ENCODE measurements at regions not wholly inside any gene's neighbourhood (a gene's known extent, or its start where the extent isn't known, plus 50 kb on each side); places are given as distances from the start of the nearest gene placed in this dataset.

DNA sequence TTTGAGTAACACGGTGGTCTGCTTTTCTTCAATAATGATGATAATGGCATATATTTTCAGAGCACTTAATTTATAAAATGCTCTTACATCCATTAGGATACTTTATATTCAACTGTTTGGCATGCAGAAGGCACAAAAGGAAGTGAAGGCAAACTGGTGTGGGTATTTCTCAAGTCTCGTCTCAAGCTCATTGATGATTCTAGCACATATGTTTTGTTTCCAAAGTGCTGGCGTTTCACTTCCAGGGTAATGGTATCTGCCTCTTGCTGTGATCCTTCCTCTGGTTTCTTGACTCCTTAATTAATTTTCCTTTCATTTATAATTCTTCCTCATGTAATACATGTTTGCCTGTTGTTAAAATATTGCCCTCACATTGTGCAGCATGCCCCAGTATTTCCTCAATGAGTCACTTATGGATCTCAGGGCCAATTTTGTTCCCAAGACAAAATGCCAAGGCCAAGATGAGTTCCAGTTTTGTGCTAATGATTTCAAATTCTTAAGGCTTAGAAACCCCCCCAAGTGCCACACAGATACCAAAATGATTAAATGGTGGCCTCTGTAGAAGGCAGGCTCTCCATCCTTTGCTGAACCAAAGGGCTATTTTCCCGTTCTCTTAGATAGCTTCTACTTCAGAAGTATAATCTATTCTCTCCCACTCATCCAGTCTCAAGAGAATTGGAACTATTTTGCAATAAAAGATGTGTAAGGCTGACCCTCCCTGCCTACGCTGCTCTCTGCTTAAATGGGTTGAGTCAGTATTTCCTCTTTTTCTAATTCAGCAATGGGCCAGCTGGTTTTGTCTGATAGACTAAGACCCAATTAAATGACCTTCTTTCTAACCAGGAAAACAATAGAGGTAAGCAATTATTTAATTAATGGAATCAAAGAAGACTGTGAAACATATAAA, 171.2 kb downstream of the ZNF365 start:
- Histone ChIP-seq H3K36me3 (no peaks in the 10 kb centered on the region), H3K27me3 (no peaks in the 10 kb centered on the region), H3K4me3 (no peak overlapping the region), H3K27ac (no peak overlapping the region), H3K4me1 (no peaks in the 10 kb centered on the region), H3K9me3 (no peaks in the 10 kb centered on the region)
- TF ChIP-seq CTCF (IDR thresholded peaks at IDR 0.05) = no peak
- no peak for TF ChIP-seq POLR2A (IDR thresholded peaks at IDR 0.05)
- no peak for DNase-seq

- Histone ChIP-seq H3K27ac (no peak overlapping the region), H3K4me3 (no peak overlapping the region), H3K4me1 (no peaks in the 10 kb centered on the region), H3K36me3 (no peaks in the 10 kb centered on the region), H3K27me3 (no peaks in the 10 kb centered on the region), H3K9me3 (no peaks in the 10 kb centered on the region)
- no peak for DNase-seq
- TF ChIP-seq CTCF (IDR thresholded peaks at IDR 0.05) (no peak), POLR2A (IDR thresholded peaks at IDR 0.05) (no peak)
Measured at GRCh38 chr10:62548686-62549085, 174.5 kb downstream of the ZNF365 start.

DNA sequence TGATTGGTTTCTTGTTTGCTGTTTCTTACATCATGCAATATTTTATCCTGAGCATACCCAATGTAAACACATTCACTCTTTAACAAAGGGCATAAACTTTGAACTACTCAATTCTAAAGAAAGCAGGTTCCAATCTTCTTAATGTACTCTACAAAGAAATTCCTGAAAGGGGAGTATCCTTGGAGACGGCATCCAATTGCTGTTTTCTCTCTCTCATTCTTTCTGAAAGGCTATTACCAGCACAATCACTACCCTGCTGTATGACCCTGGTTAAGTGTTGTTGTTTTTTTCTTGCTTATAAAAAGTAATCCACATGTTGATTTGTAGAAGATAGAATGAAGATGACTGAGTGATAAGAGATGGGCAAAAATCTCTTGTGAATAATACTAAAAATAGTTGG, 176.0 kb downstream of the ZNF365 start:
- no peaks in the 10 kb centered on the region for H3K36me3 ChIP-seq
- H3K4me3 ChIP-seq = no peak overlapping the region
- TF ChIP-seq POLR2A (IDR thresholded peaks at IDR 0.05) (no peak), CTCF (IDR thresholded peaks at IDR 0.05) (no peak)
- no peak for DNase-seq
- no peaks in the 10 kb centered on the region for H3K9me3 ChIP-seq
- no peak overlapping the region for H3K27ac ChIP-seq
- H3K4me1 ChIP-seq = no peaks in the 10 kb centered on the region
- H3K27me3 ChIP-seq = no peaks in the 10 kb centered on the region

DNA sequence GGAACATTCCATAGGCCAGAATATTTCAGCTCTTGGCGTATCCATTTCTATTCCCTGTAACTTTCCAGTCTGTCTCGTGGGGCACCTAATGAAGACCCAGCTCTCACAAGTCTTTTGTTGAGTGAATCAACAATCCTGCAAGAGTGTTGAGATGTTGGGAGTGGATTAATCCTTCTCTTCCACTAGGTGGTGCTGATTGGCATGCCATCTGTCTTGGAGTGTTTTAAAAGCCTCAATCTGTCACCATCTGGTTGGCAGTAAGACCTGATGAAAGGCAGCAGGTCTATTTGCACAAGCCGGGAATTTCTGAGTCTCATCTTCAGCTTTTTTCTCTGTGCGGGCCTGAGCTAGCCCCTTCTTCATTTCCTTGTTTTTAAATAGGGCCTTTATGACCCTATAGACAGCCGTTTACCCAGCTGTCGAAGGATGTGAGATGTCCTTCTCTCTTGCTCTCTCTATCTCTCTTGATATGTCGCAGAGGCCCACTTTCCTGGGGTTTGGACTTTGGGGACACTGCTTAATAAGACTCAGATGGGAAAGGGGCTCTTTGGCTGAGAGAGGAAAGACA, 180.5 kb downstream of the ZNF365 start:
- peak in 1 of 3 donors; percentile 47 for DNase-seq
- no peak overlapping the region for H3K4me3 ChIP-seq
- H3K27ac ChIP-seq = no peak overlapping the region
- H3K4me1 ChIP-seq = no peaks in the 10 kb centered on the region
- no peaks in the 10 kb centered on the region for H3K27me3 ChIP-seq
- H3K36me3 ChIP-seq = no peaks in the 10 kb centered on the region
- TF ChIP-seq CTCF (IDR thresholded peaks at IDR 0.05) = peak in 4 of 6 experiments; percentile 36 to 37 (median 37)
- TF ChIP-seq POLR2A (IDR thresholded peaks at IDR 0.05) = no peak
- no peaks in the 10 kb centered on the region for H3K9me3 ChIP-seq

- Histone ChIP-seq H3K27ac (no peak overlapping the region), H3K27me3 (no peaks in the 10 kb centered on the region), H3K4me1 (no peaks in the 10 kb centered on the region), H3K4me3 (no peak overlapping the region), H3K9me3 (no peaks in the 10 kb centered on the region), H3K36me3 (no peaks in the 10 kb centered on the region)
- no peak for DNase-seq
- TF ChIP-seq POLR2A (IDR thresholded peaks at IDR 0.05) (no peak), CTCF (IDR thresholded peaks at IDR 0.05) (no peak)
Measured at GRCh38 chr10:62559481-62560200, 185.5 kb downstream of the ZNF365 start.

Measured in Peyer's patch (tissue), 4 donors.